GM19328 (cell line): ENCODE measurements at regions not wholly inside any gene's neighbourhood (a gene's known extent, or its start where the extent isn't known, plus 50 kb on each side); places are given as distances from the start of the nearest gene placed in this dataset.
"Not testable (repeated sequence)": the region's sequence is repeated elsewhere in the genome, so short reads cannot be mapped to it uniquely, and the experiment has no call there.

ENCODE experiments used
- ATAC-seq: cut with Tn5 transposase; IDR thresholded peaks from one replicate; pipeline ENCODE4 v1.9.1; 2021; ENCODE audit warnings: mild to moderate bottlenecking, moderate library complexity; ENCODE audit not compliant: unreplicated experiment

GRCh38 chrX:134045372-134045771, 60.0 kb upstream of the GPC3 start:
- not testable (repeated sequence) for ATAC-seq

DNA sequence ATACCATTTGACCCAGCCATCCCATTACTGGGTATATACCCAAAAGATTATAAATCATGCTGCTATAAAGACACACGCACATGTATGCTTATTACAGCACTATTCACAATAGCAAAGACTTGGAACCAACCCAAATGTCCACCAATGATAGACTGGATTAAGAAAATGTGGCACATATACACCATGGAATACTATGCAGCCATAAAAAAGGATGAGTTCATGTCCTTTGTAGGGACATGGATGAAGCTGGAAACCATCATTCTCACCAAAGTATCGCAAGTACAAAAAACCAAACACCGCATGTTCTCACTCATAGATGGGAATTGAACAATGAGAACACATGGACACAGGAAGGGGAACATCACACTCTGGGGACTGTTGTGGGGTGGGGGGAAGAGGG, 81.7 kb upstream of the GPC3 start:
- not testable (repeated sequence) for ATAC-seq

DNA sequence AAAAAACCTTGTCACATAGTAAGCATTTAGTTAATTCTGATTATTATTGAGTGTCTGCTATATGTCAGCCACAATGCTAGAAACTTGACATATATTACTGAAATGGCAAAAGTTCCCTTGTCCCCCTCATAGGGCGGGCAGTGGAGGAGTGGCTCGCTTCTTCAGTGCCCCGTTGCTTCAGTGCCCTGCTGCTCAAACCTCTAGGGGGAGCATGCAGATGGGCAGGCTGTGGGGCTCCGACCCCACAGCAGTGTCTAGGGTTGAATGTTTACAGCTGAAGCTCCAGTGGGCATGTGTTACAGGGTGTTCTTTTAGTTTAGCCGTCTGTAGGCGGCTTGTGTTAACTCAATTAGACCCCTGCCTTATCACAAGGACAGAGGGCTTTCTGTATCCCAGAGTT, 86.5 kb upstream of the GPC3 start:
- not testable (repeated sequence) for ATAC-seq

- no peak for ATAC-seq
These were observed 87.9 kb upstream of the GPC3 start for GRCh38 chrX:134073341-134073740.

- no peak for ATAC-seq
These were observed 88.8 kb upstream of the GPC3 start for GRCh38 chrX:134074151-134074550.

DNA sequence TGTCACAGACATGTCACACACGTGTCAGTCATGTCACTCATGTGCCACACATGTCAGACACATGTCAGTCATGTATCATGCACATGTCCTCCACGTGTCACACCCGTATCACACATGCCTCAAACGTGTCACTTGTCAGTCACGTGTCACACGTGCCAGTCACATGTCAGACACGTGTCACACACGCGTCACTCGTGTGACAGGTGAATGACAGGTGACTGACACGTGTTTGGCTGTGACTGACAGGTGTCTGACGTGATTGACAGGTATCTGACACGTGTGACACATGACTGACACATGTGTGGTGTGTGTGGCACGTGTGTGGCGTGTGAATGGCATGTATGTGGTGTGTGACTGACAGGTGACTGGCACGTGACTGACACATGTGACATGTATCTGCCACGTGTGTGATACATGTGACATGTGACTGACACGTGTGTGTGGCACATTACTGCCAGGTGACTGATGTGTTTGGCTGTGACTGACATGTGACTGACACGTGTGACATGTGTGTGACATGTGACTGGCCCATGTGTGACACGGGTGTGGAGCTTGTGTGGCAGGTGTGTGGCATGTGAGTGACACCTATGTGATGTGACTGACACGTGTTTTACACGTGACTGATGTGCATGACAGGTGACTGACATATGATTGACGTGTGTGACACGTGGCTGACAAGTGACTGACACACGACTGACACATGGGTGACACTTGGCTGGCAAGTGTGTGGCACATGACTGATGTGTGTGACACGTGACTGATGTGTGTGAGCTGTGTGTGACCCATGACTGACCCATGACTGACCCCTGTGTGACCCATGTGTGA, 90.7 kb upstream of the GPC3 start:
- ATAC-seq: no peak

GRCh38 chrX:134095366-134095765, 110.0 kb upstream of the GPC3 start:
- no peak for ATAC-seq

DNA sequence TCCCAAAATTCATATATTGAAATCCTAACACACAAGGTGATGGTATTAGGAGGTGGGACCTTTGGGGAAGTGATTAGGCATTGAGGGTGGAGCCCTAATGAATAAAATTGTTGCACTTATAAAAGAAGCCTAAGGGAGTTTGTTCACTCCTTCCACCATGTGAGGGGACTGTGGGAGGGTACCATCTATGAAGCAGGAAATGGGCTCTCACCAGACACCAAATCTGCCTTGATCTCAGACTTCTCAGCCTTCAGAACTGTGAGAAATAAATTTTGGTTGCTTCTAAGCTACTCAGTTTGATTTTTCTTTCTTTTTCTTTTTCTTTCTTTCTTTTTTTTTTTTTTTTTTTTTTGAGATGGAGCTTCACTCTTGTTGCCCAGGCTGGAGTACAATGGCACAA, 116.2 kb upstream of the GPC3 start:
- no peak for ATAC-seq

DNA sequence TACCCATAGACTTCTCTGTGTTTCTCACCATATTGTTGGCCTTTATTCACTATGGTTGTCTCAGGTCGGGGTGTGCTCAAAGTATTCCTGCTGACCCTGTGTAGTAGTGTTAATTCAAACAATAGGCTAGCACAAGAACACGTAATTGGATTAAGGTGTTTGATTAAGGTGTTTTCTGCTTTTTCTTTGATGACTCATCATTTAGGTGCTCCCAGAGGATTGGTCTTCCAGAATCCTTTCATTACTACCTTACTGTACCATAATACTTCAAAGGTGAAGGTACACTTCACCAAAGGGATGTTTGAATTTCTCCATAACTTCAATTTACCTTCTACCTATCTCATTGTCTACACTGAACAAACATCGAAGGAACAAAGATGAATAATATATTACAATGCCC, 121.7 kb upstream of the CCDC160 start:
- no peak for ATAC-seq

DNA sequence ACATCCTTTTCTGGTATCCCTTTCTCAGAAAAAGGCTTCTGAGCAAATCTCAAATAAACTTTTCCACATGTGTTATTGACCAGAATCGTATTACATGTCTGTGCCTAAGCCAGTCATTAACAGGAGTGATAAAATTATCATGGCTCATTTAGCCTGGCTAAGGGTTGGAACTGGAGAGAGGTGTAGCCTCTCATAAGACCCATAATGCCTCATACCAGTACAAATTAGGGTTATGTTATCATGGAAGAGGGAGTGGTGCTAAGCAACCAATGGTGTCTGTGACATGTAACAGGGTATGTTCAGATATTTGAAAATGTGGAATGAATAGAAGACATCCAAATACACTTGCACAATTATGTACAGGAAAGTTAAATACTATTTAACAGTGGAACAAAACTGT, 99.6 kb upstream of the CCDC160 start:
- ATAC-seq: no peak

- no peak for ATAC-seq
These were observed 97.9 kb upstream of the CCDC160 start for GRCh38 chrX:134139090-134139489.

DNA sequence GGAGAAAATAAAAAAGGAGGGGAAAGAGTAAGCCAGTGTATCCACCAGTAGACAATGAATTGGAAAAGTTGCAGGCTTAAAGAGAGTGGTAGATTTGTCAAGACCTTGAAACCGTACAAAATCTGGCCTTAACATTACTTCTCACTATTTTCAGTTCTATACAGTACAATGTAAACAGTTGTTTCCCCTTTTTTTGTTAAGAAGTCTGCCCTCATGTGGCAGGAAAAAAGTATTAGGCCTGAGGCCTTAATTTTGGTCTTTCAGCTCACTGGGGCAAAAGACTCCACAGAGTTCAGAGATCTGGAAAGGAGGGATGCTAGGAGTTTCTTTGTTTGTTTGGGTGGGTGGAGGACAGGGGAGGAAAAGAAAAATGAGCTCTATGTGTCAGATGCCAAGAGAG, 92.8 kb upstream of the CCDC160 start:
- peak; percentile 56 for ATAC-seq

DNA sequence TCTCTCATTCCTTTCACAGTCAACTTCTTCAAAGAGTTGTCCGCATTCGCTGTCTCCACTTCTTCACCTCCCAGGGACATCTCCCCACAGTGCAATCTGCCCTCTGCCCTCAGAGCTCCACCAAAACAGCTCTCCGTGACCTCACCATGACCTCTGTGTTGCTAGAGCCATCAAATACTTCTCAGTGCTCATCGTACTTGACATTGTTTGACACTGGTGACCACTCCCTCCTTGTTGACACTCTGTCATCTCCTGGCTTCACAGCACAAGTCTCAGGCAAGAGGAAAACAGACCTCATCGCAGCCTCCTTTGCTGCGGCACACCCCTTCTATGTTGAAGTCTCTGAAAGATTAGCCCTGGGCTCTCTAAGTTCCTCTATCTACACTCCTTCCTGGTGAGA, 90.5 kb upstream of the CCDC160 start:
- ATAC-seq: no peak

- no peak for ATAC-seq
These were observed 88.8 kb upstream of the CCDC160 start for GRCh38 chrX:134148172-134148692.

- no peak for ATAC-seq
These were observed 78.0 kb upstream of the CCDC160 start for GRCh38 chrX:134158821-134159512.

GRCh38 chrX:134161162-134161561, 75.8 kb upstream of the CCDC160 start:
- ATAC-seq: no peak

DNA sequence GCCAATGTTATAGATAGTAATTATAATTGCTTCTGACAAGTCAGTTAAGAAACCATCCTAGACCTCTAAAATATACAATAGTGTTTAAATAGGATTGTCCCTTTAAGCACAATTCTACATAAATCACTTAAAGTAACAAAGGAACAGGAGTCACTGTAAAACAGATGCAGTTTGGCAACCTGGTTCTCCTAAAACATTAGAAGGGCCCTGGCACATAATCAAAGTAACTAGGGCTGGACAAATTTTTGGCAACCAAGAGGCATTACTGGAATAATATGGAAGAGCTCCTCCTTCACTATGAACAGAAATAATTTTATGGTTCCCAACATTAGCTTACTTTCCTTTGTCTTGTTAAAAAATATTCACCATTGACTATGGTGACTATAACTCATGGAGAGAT, 75.0 kb upstream of the CCDC160 start:
- ATAC-seq: no peak

DNA sequence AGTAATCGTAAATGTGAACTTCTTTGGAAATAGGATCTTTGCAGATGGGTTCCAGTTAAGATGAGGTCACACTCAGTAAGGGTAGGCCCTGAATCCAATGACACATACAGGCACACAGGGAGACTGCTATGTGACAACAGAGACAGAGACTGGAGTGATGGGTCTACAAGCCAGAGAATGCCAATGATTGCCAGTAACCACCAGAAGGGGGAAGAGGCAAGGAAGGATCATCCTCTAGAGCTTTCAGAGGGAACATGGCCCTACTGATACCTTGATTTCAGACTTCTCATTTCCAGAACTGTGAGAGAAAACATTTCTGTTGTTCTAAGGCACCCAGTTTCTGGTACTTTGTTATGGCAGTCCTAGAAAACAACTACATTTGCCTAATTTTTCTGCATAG, 73.1 kb upstream of the CCDC160 start:
- no peak for ATAC-seq

DNA sequence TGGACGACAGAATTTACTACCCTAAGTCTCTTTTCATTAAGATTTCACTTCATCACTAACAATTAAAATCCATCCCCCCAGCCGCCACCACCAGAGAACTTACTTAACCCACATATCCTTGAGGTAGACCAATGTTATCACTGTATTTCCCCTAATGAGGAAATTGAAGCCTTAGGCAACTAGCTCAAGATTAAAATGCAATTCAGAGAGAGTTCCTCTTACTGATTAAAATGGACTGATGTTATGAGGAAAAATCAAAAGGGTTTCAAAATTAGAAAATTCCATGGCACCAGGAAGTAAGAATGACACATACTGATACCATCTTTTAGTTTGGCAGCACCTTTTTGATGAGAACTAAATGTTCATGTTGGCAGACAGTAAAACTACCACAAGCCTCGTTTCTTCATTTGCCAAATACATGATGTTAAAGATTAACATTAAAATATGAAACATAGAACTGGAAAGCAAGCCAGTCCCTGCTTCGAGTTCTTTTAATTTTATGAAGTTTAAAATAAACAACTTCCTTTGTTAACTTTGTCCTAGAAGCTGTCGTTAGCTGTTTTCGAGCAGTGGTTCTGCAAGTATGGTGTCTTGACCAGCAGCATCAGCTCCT, 69.3 kb upstream of the CCDC160 start:
- ATAC-seq: no peak

DNA sequence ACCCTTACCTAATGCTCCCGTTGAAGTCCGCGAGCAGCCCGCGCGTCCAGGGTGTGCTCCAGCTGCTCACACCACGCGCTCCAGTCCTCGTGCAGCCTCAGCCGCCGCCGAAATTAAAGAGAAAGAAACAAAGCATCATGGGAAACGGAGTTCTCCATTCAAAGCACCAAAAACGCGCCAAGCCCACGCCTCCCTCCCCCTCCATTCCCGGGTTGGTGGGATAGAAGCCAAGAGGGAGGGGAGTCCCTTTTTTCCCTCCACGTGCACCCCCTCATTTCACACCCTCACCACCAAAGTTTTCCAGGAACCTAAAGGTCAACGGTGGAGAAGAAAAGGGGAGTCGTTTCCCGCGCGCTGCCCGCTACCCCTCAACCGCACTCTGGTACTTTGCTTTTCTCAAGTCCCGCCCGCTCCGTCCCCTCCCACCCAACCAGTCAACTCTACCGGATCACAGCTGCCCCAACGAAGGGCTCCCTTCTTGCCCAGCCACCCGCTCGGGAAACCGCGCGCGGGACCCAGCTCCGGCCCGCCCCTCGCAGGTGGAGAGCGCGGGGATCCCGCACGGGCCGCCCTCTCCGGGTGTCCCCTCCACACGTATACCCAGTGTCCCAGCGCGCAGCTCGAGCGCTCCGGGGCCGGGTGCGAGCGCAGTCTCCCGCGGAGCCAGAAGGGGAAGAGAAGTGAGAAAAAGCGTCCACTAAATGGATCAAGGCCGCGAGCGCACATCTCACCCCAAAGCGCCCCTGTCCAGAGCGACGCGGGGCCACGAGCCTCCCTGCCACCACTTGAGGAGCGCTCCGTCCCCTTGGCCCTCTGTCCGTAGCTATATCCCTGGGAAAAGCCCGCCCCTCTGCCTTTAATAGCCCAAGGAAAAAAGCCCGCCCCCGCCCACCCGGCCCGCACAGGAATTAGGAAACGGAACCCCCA, 65.1 kb upstream of the CCDC160 start:
- no peak for ATAC-seq
